ENCODE measurements at regions not wholly inside any gene's neighbourhood (a gene's known extent, or its start where the extent isn't known, plus 50 kb on each side); places are given as distances from the start of the nearest gene placed in this dataset.

GRCh38 chr15:66863390-66864085 is 161.5 kb downstream of the SMAD6 start:
- TF ChIP-seq POLR2AphosphoS5 (IDR thresholded peaks at IDR 0.05; ENCODE audit: low read depth, low read length) (no peak), SIN3A (IDR thresholded peaks at IDR 0.05; ENCODE audit: low read depth) (no peak), POLR2A (IDR thresholded peaks at IDR 0.05; ENCODE audit: borderline replicate concordance, extremely low read depth, insufficient read depth, insufficient read length) (no peak), JUND (IDR thresholded peaks at IDR 0.05) (no peak), FOSL1 (IDR thresholded peaks at IDR 0.05; ENCODE audit: low read depth) (no peak), SP1 (IDR thresholded peaks at IDR 0.05; ENCODE audit: low read depth) (no peak)
- TF ChIP-seq, protein P1, sequence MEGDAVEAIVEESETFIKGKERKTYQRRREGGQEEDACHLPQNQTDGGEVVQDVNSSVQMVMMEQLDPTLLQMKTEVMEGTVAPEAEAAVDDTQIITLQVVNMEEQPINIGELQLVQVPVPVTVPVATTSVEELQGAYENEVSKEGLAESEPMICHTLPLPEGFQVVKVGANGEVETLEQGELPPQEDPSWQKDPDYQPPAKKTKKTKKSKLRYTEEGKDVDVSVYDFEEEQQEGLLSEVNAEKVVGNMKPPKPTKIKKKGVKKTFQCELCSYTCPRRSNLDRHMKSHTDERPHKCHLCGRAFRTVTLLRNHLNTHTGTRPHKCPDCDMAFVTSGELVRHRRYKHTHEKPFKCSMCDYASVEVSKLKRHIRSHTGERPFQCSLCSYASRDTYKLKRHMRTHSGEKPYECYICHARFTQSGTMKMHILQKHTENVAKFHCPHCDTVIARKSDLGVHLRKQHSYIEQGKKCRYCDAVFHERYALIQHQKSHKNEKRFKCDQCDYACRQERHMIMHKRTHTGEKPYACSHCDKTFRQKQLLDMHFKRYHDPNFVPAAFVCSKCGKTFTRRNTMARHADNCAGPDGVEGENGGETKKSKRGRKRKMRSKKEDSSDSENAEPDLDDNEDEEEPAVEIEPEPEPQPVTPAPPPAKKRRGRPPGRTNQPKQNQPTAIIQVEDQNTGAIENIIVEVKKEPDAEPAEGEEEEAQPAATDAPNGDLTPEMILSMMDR (IDR thresholded peaks at IDR 0.05 in 2 of 3, conservative IDR thresholded peaks at IDR 0.05 in 1 of 3; ENCODE audit: borderline replicate concordance in 1 of 3, insufficient read depth in 1 of 3, low read depth in 2 of 3, low read length in 2 of 3), result no peak
